NCI-H460 (cell line): ENCODE measurements at regions not wholly inside any gene's neighbourhood (a gene's known extent, or its start where the extent isn't known, plus 50 kb on each side); places are given as distances from the start of the nearest gene placed in this dataset.

Source experiments
- DNase-seq: peaks from one replicate; pipeline ENCODE4 v3.0.0-alpha.2; 2016; ENCODE audit warnings: low read depth; ENCODE audit errors: extremely low read depth

DNA sequence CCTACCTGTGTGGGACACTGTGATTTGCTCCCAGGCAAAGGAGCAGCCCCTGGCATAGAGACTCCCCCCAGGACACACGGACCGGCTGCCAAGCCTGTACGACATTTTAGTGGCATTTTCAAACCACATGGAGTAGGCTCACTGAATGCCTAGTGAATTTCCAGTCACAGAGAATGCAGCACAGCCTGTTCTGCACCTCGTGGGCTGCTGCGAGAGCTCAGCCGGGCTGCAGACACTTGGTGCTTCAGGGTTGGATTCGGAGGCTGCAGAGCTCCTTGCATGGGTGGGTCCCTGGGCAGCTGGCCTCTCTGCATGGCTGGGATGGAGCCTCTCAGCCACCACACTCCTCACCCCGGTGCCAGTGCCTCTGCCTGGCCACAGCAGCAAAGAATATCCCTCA, 51.2 kb upstream of the HNF1B start:
- DNase-seq: no peak
